CD4-positive, alpha-beta T cell treated with Interleukin-17A for 1 hour (primary cell): ENCODE measurements at regions not wholly inside any gene's neighbourhood (a gene's known extent, or its start where the extent isn't known, plus 50 kb on each side); places are given as distances from the start of the nearest gene placed in this dataset.
"Not testable (repeated sequence)": the region's sequence is repeated elsewhere in the genome, so short reads cannot be mapped to it uniquely, and the experiment has no call there.

Experiments
- DNase-seq: peaks from one replicate; pipeline ENCODE4 v3.0.0-alpha.2; 2020

DNA sequence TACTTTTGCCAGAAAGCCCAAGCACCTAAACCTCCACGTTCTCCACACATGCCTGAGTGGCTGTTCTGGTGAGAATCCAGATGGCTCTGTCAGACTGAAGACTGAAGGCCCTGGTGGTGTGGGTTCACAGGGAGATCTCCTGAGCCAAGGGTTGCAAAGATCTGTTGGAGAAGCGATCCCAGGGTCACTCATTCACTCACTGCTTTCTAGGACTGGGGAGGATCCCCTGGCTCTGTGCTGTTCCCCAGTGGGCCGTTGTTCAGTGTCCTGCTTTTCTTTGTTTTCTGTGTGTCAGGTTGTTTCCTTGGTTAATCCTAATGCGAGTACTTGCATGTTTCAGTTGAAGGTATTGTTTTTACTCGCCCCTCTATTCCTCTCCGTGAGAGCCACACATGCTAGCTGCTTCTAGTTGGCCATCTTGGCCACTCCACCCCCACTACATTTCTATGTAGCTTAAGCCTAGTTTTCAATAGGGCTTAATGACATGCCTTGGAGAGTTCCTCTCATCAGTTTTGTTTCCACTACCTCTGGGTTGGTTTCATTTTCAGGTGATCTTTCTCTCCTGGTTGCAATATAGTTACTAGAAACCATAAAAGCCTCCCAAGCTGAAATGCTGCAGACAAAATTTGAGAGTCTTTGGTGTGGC is 144.5 kb upstream of the SLC38A2 start:
- peak; percentile 13 for DNase-seq

DNA sequence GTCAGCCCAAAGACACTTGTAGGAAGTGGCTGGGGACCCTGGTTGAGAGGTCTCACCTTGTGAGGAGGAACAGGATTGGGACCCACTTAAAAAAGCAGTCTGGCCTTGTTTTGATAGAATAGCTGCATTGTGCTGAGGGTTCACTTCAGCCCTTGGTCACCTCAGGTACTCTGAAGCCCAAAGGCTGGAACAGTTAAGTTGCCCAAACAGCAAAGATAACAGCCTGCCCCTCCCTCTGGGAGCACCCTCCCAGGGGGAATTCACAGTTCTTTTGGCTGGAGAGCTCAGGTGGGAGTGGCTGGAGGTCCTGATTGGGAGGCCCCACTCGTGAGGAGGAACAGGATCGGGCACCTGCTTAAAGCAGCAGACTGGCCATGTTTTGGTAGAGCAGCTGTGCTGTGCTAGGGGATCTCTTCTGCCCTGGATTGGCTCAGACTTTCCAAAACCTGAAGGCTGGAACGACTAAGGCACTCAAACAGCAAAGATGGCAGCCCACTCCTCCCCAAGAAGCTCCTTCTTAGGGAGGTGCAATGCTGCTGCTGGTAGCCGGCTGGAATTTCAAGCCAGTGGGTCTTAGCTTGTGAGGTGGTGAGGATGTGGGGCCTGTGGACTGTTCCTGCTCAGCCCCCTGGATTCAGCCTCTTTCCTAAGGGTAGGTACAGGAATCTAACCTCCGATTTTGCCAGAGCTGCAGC is 143.8 kb upstream of the SLC38A2 start:
- DNase-seq = no peak

DNA sequence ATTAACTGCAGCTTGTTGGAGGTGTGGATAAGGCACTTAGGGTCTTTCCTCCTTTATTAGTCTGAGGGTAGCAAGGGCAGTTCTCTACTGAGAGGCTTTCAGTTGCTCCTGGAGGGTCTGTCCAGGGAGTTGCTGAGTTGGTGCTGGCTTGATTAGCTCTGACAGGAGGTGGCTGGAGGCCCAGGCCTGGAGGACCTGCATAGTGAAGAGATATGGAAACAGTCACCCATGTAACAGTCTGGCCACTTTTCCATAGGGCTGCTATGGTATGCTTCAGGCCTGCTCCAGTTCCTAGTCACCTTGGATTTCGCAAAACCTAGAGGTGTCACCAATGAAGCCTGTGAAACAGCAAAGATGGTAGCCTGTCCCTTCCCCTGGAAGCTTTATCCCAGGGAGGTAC is 143.3 kb upstream of the SLC38A2 start:
- no peak for DNase-seq

DNA sequence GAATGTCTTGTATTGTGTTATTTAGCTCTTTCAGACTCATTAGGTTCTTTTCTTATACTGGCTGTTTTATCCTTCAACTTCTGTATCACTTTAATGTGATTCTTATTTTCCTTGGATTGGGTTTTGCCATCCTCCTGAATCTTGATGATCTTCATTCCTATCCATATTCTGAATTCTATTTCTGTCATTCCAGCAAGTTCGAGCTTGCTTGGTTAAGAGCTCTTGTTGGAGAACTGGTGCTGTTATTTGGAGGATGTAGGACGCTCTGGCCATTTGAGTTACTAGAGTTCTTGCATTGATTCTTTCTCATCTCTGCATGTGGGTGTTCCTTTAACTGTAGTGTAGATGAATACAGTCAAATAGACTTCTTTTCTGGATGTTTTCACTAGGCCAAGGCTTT is 142.3 kb upstream of the SLC38A2 start:
- DNase-seq = no peak

GRCh38 chr12:46510257-46510656 is 137.7 kb upstream of the SLC38A2 start:
- DNase-seq = not testable (repeated sequence)

- no peak for DNase-seq
These were observed 136.6 kb upstream of the SLC38A2 start for GRCh38 chr12:46509135-46509534.

DNA sequence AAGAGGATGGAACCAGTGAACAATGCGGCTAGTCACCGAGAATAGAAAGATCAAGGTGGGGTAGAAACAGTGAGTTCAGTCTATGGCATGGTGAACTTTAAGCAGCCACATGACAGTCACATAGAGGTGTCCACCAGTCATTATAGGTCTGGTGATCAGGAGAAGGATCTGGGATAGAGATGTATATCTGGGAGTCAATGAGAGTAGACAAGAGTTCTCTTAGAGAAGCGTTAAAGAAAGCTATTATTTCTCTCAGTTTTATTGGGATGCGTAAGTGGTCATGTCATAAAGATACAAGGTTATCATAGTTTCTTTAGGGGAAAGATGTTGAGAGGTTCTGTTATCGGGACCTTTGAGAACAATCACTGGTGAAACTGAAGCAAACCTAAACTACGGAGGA is 136.1 kb upstream of the SLC38A2 start:
- no peak for DNase-seq

DNA sequence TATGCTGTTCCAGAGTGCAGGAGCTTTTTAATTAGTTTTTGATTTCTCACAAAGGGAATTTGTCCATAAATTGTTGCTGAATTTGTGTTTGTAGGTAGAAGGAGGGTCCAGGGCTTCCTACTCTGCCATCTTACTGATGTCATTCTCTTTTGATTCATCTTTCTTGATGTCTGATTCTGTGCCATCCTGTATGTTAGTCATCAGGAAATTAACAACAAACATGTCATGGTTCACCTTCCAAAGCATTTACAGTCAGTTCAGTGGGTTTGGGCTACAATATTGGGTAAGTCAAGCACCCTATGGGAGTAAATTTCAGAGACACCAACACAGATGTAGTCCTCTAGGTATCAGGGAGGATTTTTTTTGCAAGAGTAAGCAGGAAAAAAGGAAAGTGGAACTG is 135.2 kb upstream of the SLC38A2 start:
- no peak for DNase-seq

- DNase-seq = no peak
These were observed 134.4 kb upstream of the SLC38A2 start for GRCh38 chr12:46506961-46507360.

- no peak for DNase-seq
These were observed 133.6 kb upstream of the SLC38A2 start for GRCh38 chr12:46506198-46506597.

DNA sequence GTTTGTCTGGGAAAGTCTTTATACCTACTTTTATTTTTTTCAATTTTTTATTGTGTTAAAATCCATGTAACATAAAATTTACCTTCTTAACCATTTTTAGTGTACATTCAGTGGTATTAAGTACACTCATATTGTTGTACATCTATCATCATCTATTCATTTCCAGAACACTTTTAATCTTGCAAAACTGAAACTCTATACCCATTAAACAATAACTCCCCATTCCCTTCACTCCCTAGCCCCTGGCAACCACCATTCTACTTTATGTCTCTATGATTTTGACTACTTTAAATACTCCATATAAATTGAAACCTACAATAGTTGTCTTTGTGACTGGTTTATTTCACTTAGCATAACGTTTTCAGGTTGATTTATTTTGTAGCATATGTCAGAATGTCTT is 131.9 kb upstream of the SLC38A2 start:
- no peak for DNase-seq

DNA sequence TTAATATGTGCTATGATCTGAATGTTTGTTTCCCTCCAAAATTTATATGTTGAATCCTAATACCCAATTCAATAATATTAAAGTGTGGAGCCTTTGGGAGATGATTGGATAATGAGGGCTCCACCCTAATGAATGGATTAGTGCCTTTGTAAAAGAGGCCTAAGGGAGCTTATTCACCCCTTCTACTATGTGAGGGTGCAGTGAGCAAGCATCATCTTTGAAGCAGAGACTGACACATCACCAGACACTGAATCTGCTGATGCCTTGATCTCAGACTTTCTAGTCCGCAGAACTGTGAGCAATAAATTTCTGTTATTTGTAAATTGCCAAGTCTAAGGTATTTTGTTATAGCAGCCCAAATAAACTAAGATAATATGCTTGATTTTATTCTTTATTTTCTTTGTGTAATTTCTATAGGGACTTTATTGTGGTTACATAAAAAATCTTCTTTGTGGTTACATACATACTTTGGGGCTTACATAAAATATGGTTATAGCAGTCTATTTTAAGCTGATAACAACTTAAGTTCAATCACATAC is 131.1 kb upstream of the SLC38A2 start:
- no peak for DNase-seq

DNA sequence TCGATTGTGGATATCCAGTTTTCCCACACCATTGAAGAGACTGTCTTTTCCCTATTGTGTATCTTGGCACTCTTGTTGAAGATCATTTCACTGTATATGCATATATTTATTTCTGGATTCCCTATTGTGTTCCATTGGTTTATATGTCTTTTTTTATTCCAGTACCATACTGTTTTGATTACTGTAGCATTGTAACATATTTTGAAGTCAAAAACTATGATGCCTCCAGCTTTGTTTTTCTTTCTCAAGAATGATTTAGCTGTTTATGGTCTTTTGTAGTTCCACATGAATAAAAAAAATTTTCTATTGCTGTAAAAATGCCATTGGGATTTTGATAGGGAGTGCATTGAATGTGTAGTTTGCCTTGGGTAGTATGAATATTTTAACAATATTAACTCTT is 128.1 kb upstream of the SLC38A2 start:
- no peak for DNase-seq

- DNase-seq = no peak
These were observed 127.3 kb upstream of the SLC38A2 start for GRCh38 chr12:46499901-46500300.

- DNase-seq = no peak
These were observed 126.7 kb upstream of the SLC38A2 start for GRCh38 chr12:46499226-46499625.

DNA sequence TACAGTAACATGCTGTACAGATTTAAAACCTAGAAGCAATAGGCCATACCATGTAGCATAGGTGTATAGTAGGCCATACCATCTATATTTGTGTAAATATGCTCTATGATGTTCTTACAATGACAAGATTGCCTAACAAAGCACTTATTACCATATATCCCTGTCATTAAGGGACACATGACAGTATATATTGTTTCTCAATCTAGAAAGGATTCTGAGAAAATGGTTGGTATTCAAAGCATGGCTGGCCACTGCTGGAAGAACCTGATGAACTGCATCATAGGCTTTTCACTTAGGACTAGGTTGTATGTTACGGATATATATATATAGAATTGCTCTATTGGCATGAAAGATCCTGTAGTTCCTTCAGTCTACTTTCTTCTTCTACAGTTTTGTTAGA is 125.2 kb upstream of the SLC38A2 start:
- no peak for DNase-seq

GRCh38 chr12:46494424-46494823 is 121.9 kb upstream of the SLC38A2 start:
- DNase-seq = no peak

DNA sequence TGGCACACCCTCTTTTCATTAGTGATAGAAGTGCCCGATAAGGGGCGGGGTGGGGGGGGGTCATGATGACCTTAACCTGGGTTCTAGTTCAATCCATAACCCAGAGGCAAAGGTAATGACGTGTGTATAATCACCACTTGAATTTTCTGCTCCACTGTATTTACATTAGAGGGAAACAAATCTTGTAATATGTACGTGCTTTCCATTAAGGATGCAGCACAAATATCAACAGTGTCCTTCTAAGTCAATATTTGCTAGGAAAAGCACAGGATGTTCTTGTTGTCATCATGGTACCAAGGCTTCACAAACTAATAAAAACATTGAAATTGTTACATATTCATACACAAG is 121.2 kb upstream of the SLC38A2 start:
- DNase-seq = no peak

DNA sequence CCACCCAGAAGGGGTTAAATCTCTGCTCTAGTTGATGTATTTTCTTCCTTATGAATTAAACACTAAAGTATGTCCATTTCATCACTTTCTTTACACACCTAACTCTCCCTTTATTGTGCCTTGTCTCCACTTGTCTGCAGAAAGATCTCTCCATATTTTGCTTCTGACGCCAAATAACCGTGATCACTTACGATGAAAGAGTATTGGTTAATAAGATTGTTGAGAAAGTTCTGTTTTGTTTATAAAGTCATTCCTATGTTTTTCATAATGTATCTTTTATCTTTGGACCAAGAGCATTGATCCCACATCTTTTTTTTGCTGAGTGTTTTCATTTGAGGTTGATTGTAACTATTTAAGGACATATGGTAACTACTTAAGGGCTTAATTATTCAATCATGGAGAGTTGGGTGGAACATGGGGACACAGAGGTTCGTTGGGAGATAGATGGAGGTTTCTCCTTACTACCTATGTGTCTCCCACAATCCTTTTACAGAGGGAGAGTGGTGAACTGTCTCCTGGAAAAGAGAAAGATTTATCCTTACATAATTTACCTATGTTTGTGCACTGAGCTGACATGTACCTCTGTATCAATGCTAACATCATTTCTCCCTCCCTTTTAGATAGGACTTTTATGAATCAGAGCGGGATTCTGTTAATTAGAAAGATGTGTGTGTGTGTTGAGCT is 120.7 kb upstream of the SLC38A2 start:
- DNase-seq = no peak

DNA sequence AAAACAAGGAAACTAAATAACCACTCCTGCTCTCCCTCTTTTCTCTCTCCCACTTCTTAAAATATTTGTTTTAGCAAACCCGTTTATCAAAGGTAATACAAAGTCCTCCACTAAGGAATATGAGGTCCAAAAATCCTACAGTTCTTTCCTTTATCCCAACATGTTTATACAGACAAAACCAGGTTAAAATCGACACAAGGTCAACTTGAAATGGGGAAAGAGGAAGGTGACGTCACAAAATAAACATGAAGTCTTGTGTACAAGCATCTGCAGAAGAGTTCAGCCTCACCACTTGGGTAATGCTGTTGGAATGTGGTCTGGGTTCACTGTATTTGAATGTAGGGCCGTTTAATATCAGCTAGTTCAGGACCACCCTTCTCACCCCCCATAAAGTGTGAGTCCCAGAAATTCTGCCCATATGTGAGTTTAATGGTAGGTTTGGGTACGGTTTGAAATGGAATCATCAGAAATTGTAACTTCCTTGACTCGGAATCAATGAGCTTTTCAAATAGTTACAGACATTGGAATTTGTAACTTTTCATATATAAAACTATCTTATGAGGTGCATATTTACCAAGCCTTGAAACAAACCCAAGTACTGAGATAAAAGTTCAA is 120.0 kb upstream of the SLC38A2 start:
- DNase-seq = no peak

GRCh38 chr12:46491548-46491947 is 119.0 kb upstream of the SLC38A2 start:
- DNase-seq = no peak

GRCh38 chr12:46490635-46491034 is 118.1 kb upstream of the SLC38A2 start:
- no peak for DNase-seq

GRCh38 chr12:46489951-46490388 is 117.4 kb upstream of the SLC38A2 start:
- DNase-seq = no peak
